ENCODE measurements at regions not wholly inside any gene's neighbourhood (a gene's known extent, or its start where the extent isn't known, plus 50 kb on each side); places are given as distances from the start of the nearest gene placed in this dataset.
"Not testable (repeated sequence)": the region's sequence is repeated elsewhere in the genome, so short reads cannot be mapped to it uniquely, and the experiment has no call there.

DNA sequence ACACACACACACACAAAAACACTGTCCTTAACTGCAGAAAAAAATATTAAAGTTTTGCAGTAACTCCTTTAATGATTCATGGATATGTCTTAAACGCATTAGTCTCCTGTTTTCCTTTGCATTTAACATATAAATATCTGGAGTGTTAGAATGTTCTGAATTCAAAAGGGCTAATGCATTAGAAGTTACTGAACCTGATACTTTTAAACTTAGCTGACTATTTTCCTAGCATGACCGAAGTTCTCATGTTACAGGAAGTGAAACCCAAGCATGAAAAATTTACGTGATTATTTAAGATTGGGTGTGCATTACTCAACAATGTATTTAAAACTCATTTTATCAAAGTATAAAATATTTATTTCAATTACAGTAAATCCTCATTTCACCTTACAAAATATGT is 791.2 kb downstream of the FLRT2 start:
- Histone ChIP-seq H3K4me2 (ENCODE audit: low read depth, low read length) (no peak overlapping the region), H2AFZ (ENCODE audit: low read length) (no peak overlapping the region), H3K9me3 (ENCODE audit: low read length) (no peaks in the 10 kb centered on the region), H3K36me3 (replicated peaks in 1 of 2; ENCODE audit: control insufficient read depth in 1 of 2, insufficient read depth in 2 of 2, low read length in 2 of 2) (no peaks in the 10 kb centered on the region), H3K27ac (ENCODE audit: extremely low read length, insufficient read depth, low read length) (no peak overlapping the region), H3K27me3 (ENCODE audit: control insufficient read depth in 1 of 2, insufficient read depth in 2 of 2, low read length in 2 of 2) (no peaks in the 10 kb centered on the region), H3K79me2 (ENCODE audit: insufficient read depth, low read length) (no peaks in the 10 kb centered on the region), H4K20me1 (ENCODE audit: insufficient read depth, low read length) (no peaks in the 10 kb centered on the region), H3K4me1 (ENCODE audit: insufficient read depth, low read length) (no peaks in the 10 kb centered on the region), H3K4me3 (replicated peaks in 1 of 3; ENCODE audit: insufficient read depth in 1 of 3, low read depth in 2 of 3, low read length in 3 of 3) (no peak overlapping the region), H3K9ac (ENCODE audit: insufficient read depth, low read depth, low read length) (no peak overlapping the region)
- no peak for DNase-seq (ENCODE audit: low spot score)
- CTCF ChIA-PET (ENCODE audit: low intra/inter-chr PET ratio, low total read pairs) = no interaction called here
- TF ChIP-seq, protein P1, sequence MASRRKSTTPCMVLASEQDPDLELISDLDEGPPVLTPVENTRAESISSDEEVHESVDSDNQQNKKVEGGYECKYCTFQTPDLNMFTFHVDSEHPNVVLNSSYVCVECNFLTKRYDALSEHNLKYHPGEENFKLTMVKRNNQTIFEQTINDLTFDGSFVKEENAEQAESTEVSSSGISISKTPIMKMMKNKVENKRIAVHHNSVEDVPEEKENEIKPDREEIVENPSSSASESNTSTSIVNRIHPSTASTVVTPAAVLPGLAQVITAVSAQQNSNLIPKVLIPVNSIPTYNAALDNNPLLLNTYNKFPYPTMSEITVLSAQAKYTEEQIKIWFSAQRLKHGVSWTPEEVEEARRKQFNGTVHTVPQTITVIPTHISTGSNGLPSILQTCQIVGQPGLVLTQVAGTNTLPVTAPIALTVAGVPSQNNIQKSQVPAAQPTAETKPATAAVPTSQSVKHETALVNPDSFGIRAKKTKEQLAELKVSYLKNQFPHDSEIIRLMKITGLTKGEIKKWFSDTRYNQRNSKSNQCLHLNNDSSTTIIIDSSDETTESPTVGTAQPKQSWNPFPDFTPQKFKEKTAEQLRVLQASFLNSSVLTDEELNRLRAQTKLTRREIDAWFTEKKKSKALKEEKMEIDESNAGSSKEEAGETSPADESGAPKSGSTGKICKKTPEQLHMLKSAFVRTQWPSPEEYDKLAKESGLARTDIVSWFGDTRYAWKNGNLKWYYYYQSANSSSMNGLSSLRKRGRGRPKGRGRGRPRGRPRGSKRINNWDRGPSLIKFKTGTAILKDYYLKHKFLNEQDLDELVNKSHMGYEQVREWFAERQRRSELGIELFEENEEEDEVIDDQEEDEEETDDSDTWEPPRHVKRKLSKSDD (CRISPR knock-in tag; IDR thresholded peaks at IDR 0.05; ENCODE audit: low read depth) = no peak
- TF ChIP-seq NFE2L2 (IDR thresholded peaks at IDR 0.05; ENCODE audit: low read length) (no peak), POLR2A (IDR thresholded peaks at IDR 0.05; ENCODE audit: insufficient read depth in 1 of 2, low read depth in 2 of 2, low read length in 2 of 2) (no peak), ZNF484 (CRISPR knock-in tag; IDR thresholded peaks at IDR 0.05; ENCODE audit: borderline replicate concordance, low read depth) (no peak), ZNF792 (CRISPR knock-in tag; IDR thresholded peaks at IDR 0.05) (no peak)
- intact Hi-C loops (cut with micrococcal nuclease; ENCODE audit: unreplicated experiment) (no loop called here), in situ Hi-C loops (cut with HindIII; ENCODE audit: extremely low pct_ligation_motif_present, low pct_unique_long_range_greater_than_20kb) (no loop called here)
- 2% methylated on average over 3 of the region's 3 CpGs for WGBS (ENCODE audit: low lambda C conversion rate)
- ATAC-seq = no peak
- no peak for FAIRE-seq
- POLR2A ChIA-PET = no interaction called here
- BruUV-seq (replicated peaks) = no TSS peak

GRCh38 chr14:86312154-86312665 is 782.3 kb downstream of the FLRT2 start:
- H3K79me2 ChIP-seq (ENCODE audit: insufficient read depth, low read length); H3K27me3 ChIP-seq (ENCODE audit: control insufficient read depth in 1 of 2, insufficient read depth in 2 of 2, low read length in 2 of 2); FAIRE-seq; H4K20me1 ChIP-seq (ENCODE audit: insufficient read depth, low read length); H3K9me3 ChIP-seq (ENCODE audit: low read length); H3K36me3 ChIP-seq (replicated peaks in 1 of 2; ENCODE audit: control insufficient read depth in 1 of 2, insufficient read depth in 2 of 2, low read length in 2 of 2); POLR2A ChIA-PET; in situ Hi-C loops (cut with HindIII; ENCODE audit: extremely low pct_ligation_motif_present, low pct_unique_long_range_greater_than_20kb); CTCF ChIA-PET (ENCODE audit: low intra/inter-chr PET ratio, low total read pairs); H3K4me2 ChIP-seq (ENCODE audit: low read depth, low read length); ATAC-seq; H2AFZ ChIP-seq (ENCODE audit: low read length); BruUV-seq (replicated peaks); H3K4me3 ChIP-seq (replicated peaks in 1 of 3; ENCODE audit: insufficient read depth in 1 of 3, low read depth in 2 of 3, low read length in 3 of 3); H3K27ac ChIP-seq (ENCODE audit: extremely low read length, insufficient read depth, low read length); H3K4me1 ChIP-seq (ENCODE audit: insufficient read depth, low read length); DNase-seq (ENCODE audit: low spot score); H3K9ac ChIP-seq (ENCODE audit: insufficient read depth, low read depth, low read length); intact Hi-C loops (cut with micrococcal nuclease; ENCODE audit: unreplicated experiment): not testable (repeated sequence)
- WGBS (ENCODE audit: low lambda C conversion rate) = 73% methylated on average over 9 of the region's 19 CpGs
- TF ChIP-seq, protein P2, sequence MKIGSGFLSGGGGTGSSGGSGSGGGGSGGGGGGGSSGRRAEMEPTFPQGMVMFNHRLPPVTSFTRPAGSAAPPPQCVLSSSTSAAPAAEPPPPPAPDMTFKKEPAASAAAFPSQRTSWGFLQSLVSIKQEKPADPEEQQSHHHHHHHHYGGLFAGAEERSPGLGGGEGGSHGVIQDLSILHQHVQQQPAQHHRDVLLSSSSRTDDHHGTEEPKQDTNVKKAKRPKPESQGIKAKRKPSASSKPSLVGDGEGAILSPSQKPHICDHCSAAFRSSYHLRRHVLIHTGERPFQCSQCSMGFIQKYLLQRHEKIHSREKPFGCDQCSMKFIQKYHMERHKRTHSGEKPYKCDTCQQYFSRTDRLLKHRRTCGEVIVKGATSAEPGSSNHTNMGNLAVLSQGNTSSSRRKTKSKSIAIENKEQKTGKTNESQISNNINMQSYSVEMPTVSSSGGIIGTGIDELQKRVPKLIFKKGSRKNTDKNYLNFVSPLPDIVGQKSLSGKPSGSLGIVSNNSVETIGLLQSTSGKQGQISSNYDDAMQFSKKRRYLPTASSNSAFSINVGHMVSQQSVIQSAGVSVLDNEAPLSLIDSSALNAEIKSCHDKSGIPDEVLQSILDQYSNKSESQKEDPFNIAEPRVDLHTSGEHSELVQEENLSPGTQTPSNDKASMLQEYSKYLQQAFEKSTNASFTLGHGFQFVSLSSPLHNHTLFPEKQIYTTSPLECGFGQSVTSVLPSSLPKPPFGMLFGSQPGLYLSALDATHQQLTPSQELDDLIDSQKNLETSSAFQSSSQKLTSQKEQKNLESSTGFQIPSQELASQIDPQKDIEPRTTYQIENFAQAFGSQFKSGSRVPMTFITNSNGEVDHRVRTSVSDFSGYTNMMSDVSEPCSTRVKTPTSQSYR (CRISPR knock-in tag; IDR thresholded peaks at IDR 0.05; ENCODE audit: borderline replicate concordance) = 0 out of 2 replicates have a peak, but pooled peaks have one; percentile 23
